GM12891 (cell line): ENCODE measurements at regions not wholly inside any gene's neighbourhood (a gene's known extent, or its start where the extent isn't known, plus 50 kb on each side); places are given as distances from the start of the nearest gene placed in this dataset.

Experiments
- POLR2A ChIP-seq: IDR thresholded peaks from 2 replicates; pipeline ENCODE4 v1.6.1; 2011; ENCODE audit warnings: low read depth, low read length, control low read depth
- POLR2AphosphoS5 ChIP-seq: IDR thresholded peaks from 2 replicates; pipeline ENCODE4 v1.6.1; 2011; ENCODE audit warnings: low read depth, low read length, control low read depth
- POU2F2 ChIP-seq: IDR thresholded peaks from 2 replicates; pipeline ENCODE4 v1.6.1; 2011; ENCODE audit warnings: low read depth, mild to moderate bottlenecking, control low read depth, low read length, moderate library complexity
- SPI1 ChIP-seq: IDR thresholded peaks from 2 replicates; pipeline ENCODE4 v1.6.1; 2011; ENCODE audit warnings: low read depth, low read length, control low read depth
- TAF1 ChIP-seq: IDR thresholded peaks from 2 replicates; pipeline ENCODE4 v1.6.1; 2011; ENCODE audit warnings: low read depth, low read length, control low read depth

DNA sequence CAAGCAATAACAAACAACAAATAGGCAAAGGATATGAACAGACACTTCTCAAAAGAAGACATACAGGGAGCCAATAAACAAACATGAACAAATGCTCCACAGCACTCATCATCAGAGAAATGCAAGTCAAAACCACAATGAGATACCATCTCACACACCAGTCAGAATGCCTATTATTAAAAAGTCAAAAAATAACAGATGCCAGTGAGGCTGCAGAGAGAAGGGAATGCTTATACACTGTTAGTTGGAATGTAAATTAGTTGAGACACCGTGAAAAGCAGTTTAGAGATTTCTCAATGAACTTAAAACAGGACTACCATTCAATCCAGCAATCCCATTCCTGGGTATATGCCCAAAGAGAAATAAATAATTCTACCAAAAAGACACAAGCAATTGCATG lies 129.8 kb upstream of the MAGEB2 start:
- TF ChIP-seq POLR2AphosphoS5 (no peak), POLR2A (no peak), TAF1 (no peak), POU2F2 (no peak), SPI1 (no peak)
